ENCODE measurements at regions not wholly inside any gene's neighbourhood (a gene's known extent, or its start where the extent isn't known, plus 50 kb on each side); places are given as distances from the start of the nearest gene placed in this dataset.
"Not testable (repeated sequence)": the region's sequence is repeated elsewhere in the genome, so short reads cannot be mapped to it uniquely, and the experiment has no call there.

DNA sequence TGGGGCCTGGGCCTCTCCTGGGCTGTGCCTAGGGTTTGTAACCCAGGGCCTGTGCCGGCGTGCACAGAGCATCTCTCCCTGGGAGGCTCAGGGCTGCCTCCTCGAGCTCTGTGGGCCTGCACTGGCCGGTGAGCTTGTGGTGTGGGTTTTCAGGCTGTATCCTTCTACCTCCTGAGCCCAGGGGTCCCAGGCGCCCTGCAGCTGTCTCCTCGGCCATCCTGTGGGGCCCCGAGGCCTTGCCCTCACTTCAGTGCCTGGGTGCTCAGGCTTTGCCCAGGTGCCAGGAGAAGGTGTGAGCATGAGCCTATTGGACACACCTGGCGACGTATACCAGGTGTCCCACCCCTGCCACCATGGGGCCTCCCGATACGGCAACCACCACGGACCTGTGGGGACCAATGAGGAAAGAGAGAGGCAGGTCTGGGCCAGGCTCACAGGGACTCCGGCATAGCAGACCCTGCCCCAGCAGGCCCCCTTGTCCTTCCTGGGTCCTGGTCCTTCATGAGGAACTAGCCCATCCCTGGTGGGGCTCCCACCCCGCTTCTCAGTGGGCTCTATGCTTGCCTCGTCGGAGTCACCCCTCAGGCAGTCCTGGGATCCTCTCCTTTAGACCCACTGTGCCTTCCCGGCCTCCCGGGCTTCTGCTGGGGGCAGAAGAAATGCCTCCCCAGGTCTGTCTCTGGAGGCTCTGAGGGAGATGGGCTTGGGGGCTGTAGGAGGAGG, 400.2 kb downstream of the TMEM121 start:
- TF ChIP-seq EZH2 (IDR thresholded peaks at IDR 0.05) (no peak), POLR2AphosphoS5 (IDR thresholded peaks at IDR 0.05; ENCODE audit: borderline replicate concordance, low read depth, low read length) (no peak), FOXP2 (optimal IDR thresholded peaks at IDR 0.05; ENCODE audit: control extremely low read depth, extremely low read length, insufficient read depth) (no peak)
- H3K27ac ChIP-seq: no peak overlapping the region
- no peaks in the 10 kb centered on the region for H3K36me3 ChIP-seq (ENCODE audit: insufficient read depth, low read length)
- H3K9ac ChIP-seq (ENCODE audit: insufficient read length): no peak overlapping the region
- no peaks in the 10 kb centered on the region for H3K9me3 ChIP-seq (ENCODE audit: low read depth, low read length)
- no peak overlapping the region for H3K4me3 ChIP-seq
- no peak for DNase-seq (ENCODE audit: low read depth, low spot score)

DNA sequence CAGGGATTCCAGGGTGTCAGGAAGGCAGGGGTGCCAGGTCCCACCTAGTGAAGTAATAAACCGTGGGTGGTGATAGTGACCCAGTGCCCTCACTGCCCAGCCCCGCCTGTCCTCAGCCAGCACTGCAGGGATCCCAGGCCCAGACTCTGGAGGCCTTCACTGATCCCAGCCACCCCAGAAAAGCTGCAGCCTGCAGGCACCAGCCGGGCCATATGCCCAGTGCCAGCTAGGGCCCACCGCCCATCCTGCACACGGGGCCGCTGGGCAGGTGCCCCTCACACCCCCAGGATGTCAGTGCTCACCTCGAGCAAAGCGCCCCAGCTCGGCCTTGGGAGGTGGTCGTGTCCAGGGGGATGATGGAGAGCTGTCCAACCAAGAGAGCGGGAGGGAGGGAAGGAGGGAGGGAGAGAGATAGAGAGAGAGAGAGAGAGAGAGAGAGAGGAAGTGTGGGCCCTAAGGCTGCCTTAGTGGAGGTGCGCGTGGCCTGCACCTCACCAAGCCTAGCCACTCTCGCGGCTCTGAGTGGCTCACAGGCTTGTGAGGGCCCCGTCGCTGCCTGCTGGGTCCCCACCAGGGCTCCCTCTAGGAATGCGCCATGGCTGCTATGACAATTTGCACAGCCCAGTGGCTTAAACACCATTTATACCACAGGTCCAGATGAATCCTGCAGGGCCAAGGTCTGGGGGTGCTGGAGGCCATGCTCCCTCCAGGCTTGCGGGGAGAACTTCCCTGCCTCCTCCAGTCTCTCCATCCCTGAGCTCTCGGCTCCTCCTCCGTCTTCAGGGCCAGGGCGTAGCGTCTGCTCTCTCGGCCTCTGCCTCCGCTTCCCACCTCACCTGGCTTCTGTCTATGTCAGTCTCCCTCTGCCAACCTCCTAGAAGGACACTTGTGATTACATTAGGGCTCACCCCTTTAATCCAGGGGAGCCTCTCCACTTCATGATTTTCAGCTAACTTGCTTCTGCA, 401.0 kb downstream of the TMEM121 start:
- TF ChIP-seq POLR2AphosphoS5 (IDR thresholded peaks at IDR 0.05; ENCODE audit: borderline replicate concordance, low read depth, low read length) (no peak), EZH2 (IDR thresholded peaks at IDR 0.05) (no peak), FOXP2 (optimal IDR thresholded peaks at IDR 0.05; ENCODE audit: control extremely low read depth, extremely low read length, insufficient read depth) (no peak)

DNA sequence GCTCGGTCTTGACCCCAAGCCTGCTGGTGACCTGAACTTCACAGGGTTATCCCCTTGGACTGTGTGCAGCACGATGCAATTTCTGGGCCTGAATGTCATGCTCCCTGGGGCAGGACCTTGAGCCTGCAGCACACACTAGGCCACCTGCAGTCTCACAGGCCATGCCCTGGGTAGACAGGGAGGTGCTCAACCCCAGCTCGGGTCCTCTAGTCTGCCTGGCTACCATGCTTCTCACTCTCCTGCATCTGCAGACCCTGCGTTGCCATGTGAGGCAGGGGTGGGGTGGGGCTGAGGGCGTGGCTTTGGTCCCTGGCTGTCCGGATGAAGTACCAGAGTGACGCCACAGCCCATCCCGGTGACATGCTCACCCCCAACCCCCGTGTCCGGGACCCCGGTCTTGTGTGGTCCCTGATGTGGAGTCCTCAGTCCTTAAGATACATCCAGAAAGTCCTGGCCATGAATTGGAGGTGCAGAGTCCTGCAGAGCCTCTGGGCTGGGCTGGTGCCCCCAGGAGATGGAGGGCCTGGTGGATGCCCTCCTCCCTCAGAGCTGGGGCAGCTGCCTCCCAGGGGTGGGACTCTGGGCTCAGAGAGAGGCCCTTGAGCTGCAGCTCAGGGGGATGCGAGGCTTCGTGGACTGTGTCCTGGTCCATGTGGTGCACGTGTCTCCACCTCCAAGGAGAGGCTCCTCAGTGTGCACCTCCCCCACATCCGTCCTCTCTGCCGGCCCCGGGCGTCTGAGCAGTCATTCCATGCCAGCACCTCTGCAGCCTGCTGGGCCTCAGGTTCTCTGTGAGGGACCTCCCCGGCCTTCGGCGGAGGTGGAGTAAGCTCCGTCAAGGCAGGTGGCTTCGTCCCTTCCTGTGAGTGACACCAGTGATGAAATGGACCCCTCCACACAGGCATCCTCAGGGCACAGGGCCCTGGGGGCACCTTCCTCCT, 402.1 kb downstream of the TMEM121 start:
- H3K4me3 ChIP-seq; H3K36me3 ChIP-seq (ENCODE audit: insufficient read depth, low read length); DNase-seq (ENCODE audit: low read depth, low spot score); H3K27ac ChIP-seq; H3K9ac ChIP-seq (ENCODE audit: insufficient read length); H3K9me3 ChIP-seq (ENCODE audit: low read depth, low read length): not testable (repeated sequence)

More for the DNA sequence above, 401.0 kb downstream of the TMEM121 start:
- no peak overlapping the region for H3K4me3 ChIP-seq
- no peak for DNase-seq (ENCODE audit: low read depth, low spot score)
- H3K27ac ChIP-seq: no peak overlapping the region
- no peak overlapping the region for H3K9ac ChIP-seq (ENCODE audit: insufficient read length)
- H3K9me3 ChIP-seq (ENCODE audit: low read depth, low read length): no peaks in the 10 kb centered on the region
- H3K36me3 ChIP-seq (ENCODE audit: insufficient read depth, low read length): no peaks in the 10 kb centered on the region

DNA sequence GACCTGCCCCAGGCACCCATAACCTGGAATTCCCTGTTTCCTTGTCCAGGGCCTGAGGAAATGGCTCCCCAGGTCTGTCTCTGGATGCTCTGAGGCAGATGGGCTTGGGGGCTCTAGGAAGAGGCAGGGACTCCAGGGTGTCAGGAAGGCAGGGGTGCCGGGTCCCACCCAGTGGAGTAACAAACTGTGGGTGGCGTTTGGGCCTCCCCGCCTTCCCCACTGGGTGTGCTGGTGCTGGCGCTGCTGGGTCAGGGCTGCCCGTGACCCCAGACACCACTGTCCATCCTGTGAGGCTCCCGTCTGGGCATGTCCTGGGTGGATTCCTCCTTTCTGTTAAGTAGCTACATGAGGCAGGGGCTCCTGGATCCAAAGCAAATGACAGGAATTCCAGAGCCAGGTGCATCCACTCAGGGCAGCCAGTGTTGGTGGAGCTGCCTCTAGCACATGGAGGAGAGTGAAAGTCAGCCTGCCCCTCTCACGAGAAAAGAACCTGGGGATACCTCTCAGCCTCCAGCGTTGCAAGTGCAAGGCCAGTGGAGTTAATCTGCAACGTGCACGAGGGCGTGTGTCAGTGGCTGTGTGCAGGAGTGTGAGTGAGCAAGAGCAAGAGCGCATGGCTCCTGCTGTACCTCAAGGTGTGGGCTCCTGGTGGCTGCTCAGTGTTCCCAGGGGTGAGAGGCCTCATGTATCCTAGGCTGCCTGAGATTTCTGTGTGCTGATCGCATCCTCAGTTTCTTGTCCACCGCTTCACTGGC, 403.1 kb downstream of the TMEM121 start:
- Histone ChIP-seq H3K27ac (no peak overlapping the region), H3K4me3 (no peak overlapping the region), H3K9me3 (ENCODE audit: low read depth, low read length) (no peaks in the 10 kb centered on the region), H3K9ac (ENCODE audit: insufficient read length) (no peak overlapping the region), H3K36me3 (ENCODE audit: insufficient read depth, low read length) (no peaks in the 10 kb centered on the region)
- TF ChIP-seq FOXP2 (optimal IDR thresholded peaks at IDR 0.05; ENCODE audit: control extremely low read depth, extremely low read length, insufficient read depth) (no peak), EZH2 (IDR thresholded peaks at IDR 0.05) (no peak), POLR2AphosphoS5 (IDR thresholded peaks at IDR 0.05; ENCODE audit: borderline replicate concordance, low read depth, low read length) (no peak)
- no peak for DNase-seq (ENCODE audit: low read depth, low spot score)

DNA sequence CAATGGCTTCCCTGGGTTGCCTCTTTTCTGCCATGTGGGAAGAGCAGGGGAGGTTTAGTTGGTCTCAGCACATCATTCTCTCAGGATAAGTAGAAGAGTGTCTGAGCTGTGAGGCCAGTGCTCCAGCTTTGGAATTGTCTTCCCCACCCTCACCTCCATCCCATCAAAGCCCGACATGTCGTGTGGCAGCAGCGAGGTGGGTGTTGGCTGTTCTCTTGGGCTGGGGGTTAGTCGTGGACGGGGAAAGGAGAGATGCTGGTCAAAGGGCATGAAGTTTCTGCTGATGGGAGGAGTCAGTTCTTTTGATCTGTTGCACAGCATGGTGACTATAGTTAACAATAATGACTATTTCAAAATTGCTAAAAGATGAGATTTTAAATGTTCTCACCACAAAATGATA, 404.2 kb downstream of the TMEM121 start:
- no peak for DNase-seq (ENCODE audit: low read depth, low spot score)
- H3K9ac ChIP-seq (ENCODE audit: insufficient read length): no peak overlapping the region
- H3K9me3 ChIP-seq (ENCODE audit: low read depth, low read length): no peaks in the 10 kb centered on the region
- no peaks in the 10 kb centered on the region for H3K36me3 ChIP-seq (ENCODE audit: insufficient read depth, low read length)
- no peak overlapping the region for H3K27ac ChIP-seq
- no peak overlapping the region for H3K4me3 ChIP-seq
- TF ChIP-seq EZH2 (IDR thresholded peaks at IDR 0.05) (no peak), FOXP2 (optimal IDR thresholded peaks at IDR 0.05; ENCODE audit: control extremely low read depth, extremely low read length, insufficient read depth) (no peak)

DNA sequence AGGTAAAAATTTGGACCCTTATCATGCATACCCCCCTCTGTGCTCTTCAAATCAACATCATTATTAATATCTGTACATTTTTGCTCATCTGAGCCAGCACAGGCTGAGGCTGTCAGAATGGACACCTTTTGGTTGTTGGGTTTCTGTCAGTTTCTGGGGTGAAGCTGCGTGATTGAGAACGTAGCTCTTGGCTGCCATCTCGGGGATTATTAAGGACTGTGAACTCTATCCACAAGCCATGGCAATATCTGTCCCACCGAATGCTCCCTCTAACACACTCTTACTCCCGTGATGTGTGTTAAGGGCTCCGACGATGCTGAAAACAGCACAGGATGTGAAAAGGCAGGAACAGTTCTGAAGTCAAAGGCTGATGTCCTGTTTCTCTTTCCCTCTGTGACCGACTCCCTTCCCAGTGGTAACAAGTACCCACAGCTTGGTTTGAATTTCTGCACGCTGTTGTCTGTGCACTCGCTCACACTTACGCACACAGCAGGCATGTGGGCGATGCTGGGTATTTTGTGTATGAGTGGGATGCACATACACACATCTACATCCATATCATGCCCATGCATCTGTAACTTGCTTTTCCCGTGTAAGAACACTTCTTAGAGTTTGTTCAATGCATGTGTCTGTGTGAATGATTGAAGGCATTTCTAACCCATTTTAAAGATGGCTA, 405.6 kb downstream of the TMEM121 start:
- Histone ChIP-seq H3K9ac (ENCODE audit: insufficient read length) (no peak overlapping the region), H3K27ac (no peak overlapping the region), H3K4me3 (no peak overlapping the region), H3K36me3 (ENCODE audit: insufficient read depth, low read length) (no peaks in the 10 kb centered on the region), H3K9me3 (ENCODE audit: low read depth, low read length) (no peaks in the 10 kb centered on the region)
- TF ChIP-seq EZH2 (IDR thresholded peaks at IDR 0.05) (no peak), POLR2AphosphoS5 (IDR thresholded peaks at IDR 0.05; ENCODE audit: borderline replicate concordance, low read depth, low read length) (no peak), FOXP2 (optimal IDR thresholded peaks at IDR 0.05; ENCODE audit: control extremely low read depth, extremely low read length, insufficient read depth) (no peak)
- no peak for DNase-seq (ENCODE audit: low read depth, low spot score)

DNA sequence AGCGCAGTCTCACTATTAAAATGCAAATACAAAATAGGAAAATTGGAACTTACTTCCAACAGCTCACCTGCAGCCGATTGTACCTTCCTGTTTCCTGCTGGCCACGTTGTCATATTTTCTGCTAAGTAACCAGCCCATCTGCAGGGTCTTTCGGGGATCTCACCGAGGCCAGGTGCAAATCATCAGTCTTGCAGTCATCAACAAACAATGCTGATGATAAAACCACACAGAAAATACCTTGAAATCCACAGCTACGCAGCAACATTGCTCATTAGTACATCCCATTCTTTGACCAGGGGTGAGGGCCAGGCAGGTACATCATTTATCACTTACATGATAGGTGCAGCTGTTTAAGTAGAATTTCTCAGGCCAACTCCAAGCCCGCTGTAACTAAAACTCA, 406.9 kb downstream of the TMEM121 start:
- Histone ChIP-seq H3K27ac (no peak overlapping the region), H3K4me3 (no peak overlapping the region), H3K36me3 (ENCODE audit: insufficient read depth, low read length) (no peaks in the 10 kb centered on the region), H3K9ac (ENCODE audit: insufficient read length) (no peak overlapping the region), H3K9me3 (ENCODE audit: low read depth, low read length) (no peaks in the 10 kb centered on the region)
- TF ChIP-seq EZH2 (IDR thresholded peaks at IDR 0.05) (no peak), FOXP2 (optimal IDR thresholded peaks at IDR 0.05; ENCODE audit: control extremely low read depth, extremely low read length, insufficient read depth) (no peak), POLR2AphosphoS5 (IDR thresholded peaks at IDR 0.05; ENCODE audit: borderline replicate concordance, low read depth, low read length) (no peak)
- DNase-seq (ENCODE audit: low read depth, low spot score): no peak

Measured in SK-N-MC (cell line).